Fibroblast of skin of back (primary cell): ENCODE measurements at regions not wholly inside any gene's neighbourhood (a gene's known extent, or its start where the extent isn't known, plus 50 kb on each side); places are given as distances from the start of the nearest gene placed in this dataset.
A peak's percentile ranks its signal among the peaks of the same experiment; 100 is the strongest.

Source experiments
- DNase-seq: peaks from one replicate; pipeline ENCODE4 v3.0.0-alpha.2; 2013

- DNase-seq = no peak
Observed at GRCh38 chr6:51489133-51489532, 598.3 kb downstream of the PKHD1 start.

- no peak for DNase-seq
Observed at GRCh38 chr6:51490101-51490500, 597.3 kb downstream of the PKHD1 start.

GRCh38 chr6:51494342-51494741 lies 593.1 kb downstream of the PKHD1 start:
- no peak for DNase-seq

- no peak for DNase-seq
Observed at GRCh38 chr6:51495096-51495495, 592.3 kb downstream of the PKHD1 start.

- DNase-seq = no peak
Observed at GRCh38 chr6:51495610-51496396, 591.6 kb downstream of the PKHD1 start.

- no peak for DNase-seq
Observed at GRCh38 chr6:51502996-51503395, 584.4 kb downstream of the PKHD1 start.

GRCh38 chr6:51505434-51505833 lies 582.0 kb downstream of the PKHD1 start:
- DNase-seq = no peak

GRCh38 chr6:51509597-51509996 lies 577.8 kb downstream of the PKHD1 start:
- DNase-seq = no peak

- DNase-seq = no peak
Observed at GRCh38 chr6:51511081-51511480, 576.3 kb downstream of the PKHD1 start.

- DNase-seq = peak; percentile 9
Observed at GRCh38 chr6:51513891-51514747, 573.3 kb downstream of the PKHD1 start.

GRCh38 chr6:51514748-51515402 lies 572.5 kb downstream of the PKHD1 start:
- DNase-seq = no peak

GRCh38 chr6:51526049-51526448 lies 561.4 kb downstream of the PKHD1 start:
- no peak for DNase-seq

GRCh38 chr6:51526922-51527321 lies 560.5 kb downstream of the PKHD1 start:
- no peak for DNase-seq

GRCh38 chr6:51528556-51528955 lies 558.9 kb downstream of the PKHD1 start:
- DNase-seq = no peak

- no peak for DNase-seq
Observed at GRCh38 chr6:51529240-51529639, 558.2 kb downstream of the PKHD1 start.

GRCh38 chr6:51531623-51532022 lies 555.8 kb downstream of the PKHD1 start:
- no peak for DNase-seq

GRCh38 chr6:51533962-51534361 lies 553.5 kb downstream of the PKHD1 start:
- no peak for DNase-seq

- no peak for DNase-seq
Observed at GRCh38 chr6:51535327-51535726, 552.1 kb downstream of the PKHD1 start.

- no peak for DNase-seq
Observed at GRCh38 chr6:51536728-51537127, 550.7 kb downstream of the PKHD1 start.

GRCh38 chr6:51541847-51542246 lies 545.6 kb downstream of the PKHD1 start:
- no peak for DNase-seq

GRCh38 chr6:51542475-51542874 lies 544.9 kb downstream of the PKHD1 start:
- DNase-seq = peak; percentile 11

- DNase-seq = no peak
Observed at GRCh38 chr6:51550243-51550642, 537.2 kb downstream of the PKHD1 start.

GRCh38 chr6:51552435-51552834 lies 535.0 kb downstream of the PKHD1 start:
- no peak for DNase-seq
